ENCODE measurements at regions not wholly inside any gene's neighbourhood (a gene's known extent, or its start where the extent isn't known, plus 50 kb on each side); places are given as distances from the start of the nearest gene placed in this dataset.

- peak; percentile 73 for DNase-seq (ENCODE audit: low spot score)
- in situ Hi-C loops (cut with HindIII; ENCODE audit: low sequenced_read_pairs): no loop called here
These were observed 69.0 kb upstream of the FAM169A start for GRCh38 chr5:74934949-74935751.

GRCh38 chr5:74927336-74927735, 61.1 kb upstream of the FAM169A start:
- in situ Hi-C loops (cut with HindIII; ENCODE audit: low sequenced_read_pairs): no loop called here
- DNase-seq (ENCODE audit: low spot score): peak; percentile 57

GRCh38 chr5:74919487-74919886, 53.3 kb upstream of the FAM169A start:
- in situ Hi-C loops (cut with HindIII; ENCODE audit: low sequenced_read_pairs): no loop called here
- peak; percentile 80 for DNase-seq (ENCODE audit: low spot score)

GRCh38 chr5:74919041-74919440, 52.9 kb upstream of the FAM169A start:
- in situ Hi-C loops (cut with HindIII; ENCODE audit: low sequenced_read_pairs): no loop called here
- DNase-seq (ENCODE audit: low spot score): no peak

- DNase-seq (ENCODE audit: low spot score): no peak
- in situ Hi-C loops (cut with HindIII; ENCODE audit: low sequenced_read_pairs): no loop called here
These were observed 52.1 kb upstream of the FAM169A start for GRCh38 chr5:74918232-74918669.

- DNase-seq (ENCODE audit: low spot score): peak; percentile 53
- in situ Hi-C loops (cut with HindIII; ENCODE audit: low sequenced_read_pairs): no loop called here
These were observed 50.9 kb upstream of the FAM169A start for GRCh38 chr5:74916831-74917710.
